ENCODE measurements at regions not wholly inside any gene's neighbourhood (a gene's known extent, or its start where the extent isn't known, plus 50 kb on each side); places are given as distances from the start of the nearest gene placed in this dataset.

DNA sequence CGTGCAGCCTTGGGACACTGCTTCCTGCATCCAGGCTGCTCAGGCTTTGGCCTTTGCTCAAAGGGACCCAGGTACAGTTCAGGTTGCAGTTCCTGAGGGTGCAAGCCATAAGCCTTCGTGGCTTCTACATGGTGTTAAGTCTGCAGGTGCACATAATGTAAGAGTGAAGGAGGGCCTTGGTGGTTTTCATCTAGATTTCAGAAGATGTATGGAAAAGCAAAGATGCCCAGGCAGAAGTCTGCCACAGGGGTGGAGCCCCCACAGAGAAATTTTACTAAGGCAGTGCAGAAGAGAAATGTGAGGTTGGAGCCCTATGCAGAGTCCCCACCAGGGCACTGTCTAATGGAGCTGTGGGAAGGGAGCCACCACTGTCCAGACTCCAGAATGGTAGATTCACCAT, 200.9 kb downstream of the ICE1 start:
- no peak for TF ChIP-seq CTCF (tag by site-specific recombination; IDR thresholded peaks at IDR 0.05)
- TF ChIP-seq KLF9 (tag by site-specific recombination; IDR thresholded peaks at IDR 0.05; ENCODE audit: low read depth) = no peak
- no peak for TF ChIP-seq PBX3 (CRISPR knock-in tag; IDR thresholded peaks at IDR 0.05)
- no peak for TF ChIP-seq ZNF555 (tag by site-specific recombination; conservative IDR thresholded peaks at IDR 0.05)
- TF ChIP-seq ZBTB8A (tag by site-specific recombination; IDR thresholded peaks at IDR 0.05) = no peak
- TF ChIP-seq ZBTB1 (tag by site-specific recombination; IDR thresholded peaks at IDR 0.05) = no peak
- TF ChIP-seq ZNF292 (tag by site-specific recombination; IDR thresholded peaks at IDR 0.05; ENCODE audit: borderline replicate concordance, low read depth) = no peak
- TF ChIP-seq ZNF24 (tag by site-specific recombination; IDR thresholded peaks at IDR 0.05) = no peak
- TF ChIP-seq ZNF549 (tag by site-specific recombination; IDR thresholded peaks at IDR 0.05) = no peak
